Peyer's patch (tissue), 4 donors: ENCODE measurements at regions not wholly inside any gene's neighbourhood (a gene's known extent, or its start where the extent isn't known, plus 50 kb on each side); places are given as distances from the start of the nearest gene placed in this dataset.

Experiments
- CTCF ChIP-seq, 6 experiments: fragments of 450-650 bp in 4 of 6; fragments of 200-600 bp in 2 of 6; sonication (generic) in 1 of 6; IDR thresholded peaks; one replicate each; pipeline ENCODE4 v1.5.1; 2017 to 2019; ENCODE audit warnings: antibody characterized with exemption in 6 of 6, mild to moderate bottlenecking in 3 of 6, moderate library complexity in 1 of 6
- POLR2A ChIP-seq, 2 donors: fragments of 450-650 bp; IDR thresholded peaks; one replicate each; pipeline ENCODE4 v1.5.1; 2017; ENCODE audit warnings: antibody characterized with exemption in 2 of 2, mild to moderate bottlenecking in 2 of 2, moderate library complexity in 2 of 2

- no peak for TF ChIP-seq CTCF (IDR thresholded peaks at IDR 0.05)
- no peak for TF ChIP-seq POLR2A (IDR thresholded peaks at IDR 0.05)
Observed at GRCh38 chr13:107937848-107938247, 277.5 kb downstream of the LIG4 start.
